B cell (primary cell): ENCODE measurements at regions not wholly inside any gene's neighbourhood (a gene's known extent, or its start where the extent isn't known, plus 50 kb on each side); places are given as distances from the start of the nearest gene placed in this dataset.
"Not testable (repeated sequence)": the region's sequence is repeated elsewhere in the genome, so short reads cannot be mapped to it uniquely, and the experiment has no call there.

Source experiments
- ATAC-seq: fragments of 200-7000 bp; cut with Tn5 transposase; one replicate; pipeline ENCODE4 v1.10.0; 2021; ENCODE audit warnings: low read depth, mild to moderate bottlenecking, moderate number of reproducible peaks, moderate library complexity
- CTCF ChIA-PET: fragments of 350-600 bp; sonication (Branson Sonifier 250); formaldehyde crosslinking; loops from one replicate; lab custom pipeline; 2021; ENCODE audit warnings: antibody characterized with exemption, inconsistent platforms; lab: Charles Lee
- POLR2A ChIA-PET: fragments of 350-600 bp; sonication (Branson Sonifier 250); formaldehyde crosslinking; loops from one replicate; lab custom pipeline; 2021; ENCODE audit warnings: antibody characterized with exemption; lab: Charles Lee
- DNase-seq: peaks from one replicate; pipeline ENCODE4 v3.0.0; 2013
- H2AFZ ChIP-seq: 2 replicates; pipeline ENCODE4 v1.6.1; 2012; ENCODE audit warnings: mild to moderate bottlenecking, low read depth, low read length; ENCODE audit not compliant: insufficient read depth, poor library complexity, severe bottlenecking
- H3K27ac ChIP-seq, 2 donors: 1 replicate in 1 of 2; 2 replicates in 1 of 2; pipeline ENCODE4 v1.5.1; 2012 to 2013; ENCODE audit warnings: low read length in 2 of 2, mild to moderate bottlenecking in 2 of 2, moderate library complexity in 1 of 2
- H3K27me3 ChIP-seq, 4 experiments: fragments of 200-600 bp in 1 of 4; sonication (generic) in 1 of 4; replicated peaks in 1 of 4; 1 replicate in 2 of 4; 2 replicates in 2 of 4; pipeline versions ENCODE4 v1.6.1 to v1.7.0; 2013 to 2016; ENCODE audit warnings: low read length in 3 of 4, mild to moderate bottlenecking in 2 of 4, mixed read lengths in 1 of 4, moderate library complexity in 1 of 4; ENCODE audit not compliant: insufficient read depth in 4 of 4, control insufficient read depth in 3 of 4; ENCODE audit errors: control extremely low read depth in 1 of 4
- H3K36me3 ChIP-seq, 2 experiments: replicated peaks in 1 of 2; 1 replicate in 1 of 2; 2 replicates in 1 of 2; pipeline versions ENCODE4 v1.6.1 to v1.7.1; 2013; ENCODE audit warnings: low read length in 1 of 2; ENCODE audit not compliant: insufficient read depth in 2 of 2, control insufficient read depth in 1 of 2; ENCODE audit errors: control extremely low read depth in 1 of 2, extremely low read depth in 1 of 2
- H3K4me1 ChIP-seq, 2 donors: fragments of 200-600 bp in 1 of 2; sonication (generic) in 1 of 2; 1 replicate in 1 of 2; 2 replicates in 1 of 2; pipeline versions ENCODE4 v1.5.1 to v1.6.1; 2013 to 2017; ENCODE audit warnings: low read length in 2 of 2; ENCODE audit not compliant: control insufficient read depth in 2 of 2, insufficient read depth in 2 of 2
- H3K4me2 ChIP-seq: replicated peaks from 2 replicates; pipeline ENCODE3; 2012; ENCODE audit warnings: mild to moderate bottlenecking, low read depth, low read length; ENCODE audit not compliant: poor library complexity, severe bottlenecking
- H3K4me3 ChIP-seq, 5 experiments: fragments of 200-600 bp in 1 of 5; sonication (generic) in 1 of 5; 1 replicate in 3 of 5; 2 replicates in 2 of 5; pipeline versions ENCODE4 v1.5.1 to v1.7.0; 2011 to 2016; ENCODE audit warnings: low read length in 4 of 5, mild to moderate bottlenecking in 4 of 5, low read depth in 2 of 5, control low read depth in 1 of 5, moderate library complexity in 1 of 5; ENCODE audit not compliant: insufficient read depth in 1 of 5; ENCODE audit errors: control extremely low read depth in 1 of 5, extremely low read depth in 1 of 5
- H3K79me2 ChIP-seq: fragments of 200-600 bp; sonication (generic); one replicate; pipeline ENCODE4 v1.6.0; 2016; ENCODE audit warnings: low read length; ENCODE audit not compliant: control insufficient read depth, insufficient read depth
- H3K9ac ChIP-seq: fragments of 200-600 bp; sonication (generic); 2 replicates; pipeline ENCODE4 v1.6.1; 2017; ENCODE audit warnings: mild to moderate bottlenecking, low read length, moderate library complexity
- H3K9me3 ChIP-seq, 3 donors: one replicate each; pipeline versions ENCODE4 v1.6.1 to v1.7.1; 2013; ENCODE audit warnings: low read length in 2 of 3; ENCODE audit not compliant: control insufficient read depth in 2 of 3, insufficient read depth in 1 of 3; ENCODE audit errors: control extremely low read depth in 1 of 3
- H4K20me1 ChIP-seq: 2 replicates; pipeline ENCODE4 v1.6.0; 2012; ENCODE audit warnings: mild to moderate bottlenecking, low read length; ENCODE audit not compliant: insufficient read depth, control insufficient read depth, poor library complexity, severe bottlenecking
- H3K27ac Mint-ChIP-seq: one replicate; pipeline ENCODE4 v1.8.0; 2021; ENCODE audit warnings: mixed read lengths
- H3K27me3 Mint-ChIP-seq: one replicate; pipeline ENCODE4 v1.8.0; 2021; ENCODE audit warnings: mixed read lengths
- H3K4me1 Mint-ChIP-seq: one replicate; pipeline ENCODE4 v1.8.0; 2021; ENCODE audit warnings: mixed read lengths
- H3K4me3 Mint-ChIP-seq: one replicate; pipeline ENCODE4 v1.8.0; 2021; ENCODE audit warnings: mixed read lengths
- H3K9me3 Mint-ChIP-seq: one replicate; pipeline ENCODE4 v1.8.0; 2022; ENCODE audit warnings: mixed read lengths; ENCODE audit not compliant: insufficient read depth
- EZH2 ChIP-seq: IDR thresholded peaks from 2 replicates; pipeline ENCODE4 v1.6.1; 2012; ENCODE audit warnings: borderline replicate concordance, low read depth, mild to moderate bottlenecking, moderate library complexity, low read length; ENCODE audit not compliant: insufficient read depth, poor library complexity, severe bottlenecking
- WGBS: methylation state at CpG from one replicate; pipeline ENCODE4 v1.1.5; 2013; ENCODE audit warnings: missing lambda C conversion rate; ENCODE audit not compliant: insufficient coverage; 5-methylcytosine and 5-hydroxymethylcytosine counted together
- intact Hi-C: fragments of 100-400 bp; cut with micrococcal nuclease; formaldehyde crosslinking; loops from one replicate; pipeline ENCODE4 v1.10.0; 2022
- TF ChIP-seq, protein P1 (sequence below): fragments of 200-600 bp; IDR thresholded peaks from one replicate; pipeline ENCODE4 v1.8.0; 2022; ENCODE audit warnings: antibody characterized with exemption, mild to moderate bottlenecking

DNA sequence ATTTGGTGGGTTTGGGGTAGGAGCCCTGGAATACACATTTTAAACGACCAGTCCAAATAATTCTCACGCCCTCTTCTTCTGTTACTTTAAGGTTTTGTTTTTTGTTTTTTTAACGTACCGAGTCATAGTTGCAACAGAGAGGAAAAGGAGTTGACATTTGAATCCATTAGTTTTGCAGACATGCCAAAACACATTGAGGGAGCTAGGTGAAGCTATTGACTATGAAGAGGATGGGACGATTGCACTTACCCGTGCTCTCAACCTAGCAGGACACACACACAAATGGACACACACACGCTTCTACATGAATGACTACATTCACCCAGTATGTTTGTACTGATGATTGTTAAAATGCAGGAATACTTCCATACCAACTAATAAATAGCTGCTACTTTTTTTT, 54.3 kb upstream of the CIT start:
- CTCF ChIA-PET, result interaction anchor here (0.6 to 0.7 kb wide), 3 partner anchors 10 to 61 kb away, joined by 3 to 4 read pairs (median 3); no protein-coding TSS in a partner anchor
- Histone ChIP-seq H3K27ac (no peak overlapping the region), H3K79me2 (no peaks in the 10 kb centered on the region), H3K4me2 (no peak overlapping the region), H3K4me3 (no peak overlapping the region), H3K4me1 (no peaks in the 10 kb centered on the region), H3K27me3 (no peaks in the 10 kb centered on the region), H2AFZ (no peak overlapping the region), H3K9ac (no peak overlapping the region), H4K20me1 (no peaks in the 10 kb centered on the region), H3K36me3 (no peaks in the 10 kb centered on the region), H3K9me3 (no peaks in the 10 kb centered on the region)
- POLR2A ChIA-PET, result no interaction called here
- Mint-ChIP-seq H3K4me1 (no peaks in the 10 kb centered on the region), H3K27me3 (peaks cover 12% of the 10 kb centered on the region), H3K9me3 (no peaks in the 10 kb centered on the region), H3K27ac (no peak overlapping the region), H3K4me3 (no peak overlapping the region)
- no peak for DNase-seq
- TF ChIP-seq, protein P1, sequence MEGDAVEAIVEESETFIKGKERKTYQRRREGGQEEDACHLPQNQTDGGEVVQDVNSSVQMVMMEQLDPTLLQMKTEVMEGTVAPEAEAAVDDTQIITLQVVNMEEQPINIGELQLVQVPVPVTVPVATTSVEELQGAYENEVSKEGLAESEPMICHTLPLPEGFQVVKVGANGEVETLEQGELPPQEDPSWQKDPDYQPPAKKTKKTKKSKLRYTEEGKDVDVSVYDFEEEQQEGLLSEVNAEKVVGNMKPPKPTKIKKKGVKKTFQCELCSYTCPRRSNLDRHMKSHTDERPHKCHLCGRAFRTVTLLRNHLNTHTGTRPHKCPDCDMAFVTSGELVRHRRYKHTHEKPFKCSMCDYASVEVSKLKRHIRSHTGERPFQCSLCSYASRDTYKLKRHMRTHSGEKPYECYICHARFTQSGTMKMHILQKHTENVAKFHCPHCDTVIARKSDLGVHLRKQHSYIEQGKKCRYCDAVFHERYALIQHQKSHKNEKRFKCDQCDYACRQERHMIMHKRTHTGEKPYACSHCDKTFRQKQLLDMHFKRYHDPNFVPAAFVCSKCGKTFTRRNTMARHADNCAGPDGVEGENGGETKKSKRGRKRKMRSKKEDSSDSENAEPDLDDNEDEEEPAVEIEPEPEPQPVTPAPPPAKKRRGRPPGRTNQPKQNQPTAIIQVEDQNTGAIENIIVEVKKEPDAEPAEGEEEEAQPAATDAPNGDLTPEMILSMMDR, result no peak
- no peak for TF ChIP-seq EZH2
- WGBS, result 20% methylated on average over 1 of the region's 7 CpGs
- ATAC-seq, result no peak
- intact Hi-C loops, result no loop called here

DNA sequence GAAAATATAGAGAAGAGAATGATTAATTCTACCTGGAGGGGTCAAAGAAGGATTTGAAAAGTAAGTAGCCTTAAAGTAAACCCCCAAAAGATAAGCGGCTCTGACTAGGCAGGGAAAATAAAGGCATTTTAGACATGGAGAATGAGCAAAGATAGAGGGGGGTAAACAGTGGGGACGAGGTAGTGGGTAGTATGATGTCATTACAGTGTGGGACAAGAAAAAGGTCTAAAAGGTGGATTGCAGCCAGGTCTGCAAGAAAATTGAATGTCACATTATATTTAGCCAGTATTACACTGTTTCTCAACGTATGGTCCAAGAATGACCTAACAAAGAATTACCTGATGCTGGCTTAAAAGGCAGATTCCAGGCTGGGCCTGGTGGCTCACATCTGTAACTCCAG, 55.8 kb upstream of the CIT start:
- WGBS, result 77% methylated on average over 3 of the region's 3 CpGs
- no peak overlapping the region for H3K4me3 ChIP-seq
- Mint-ChIP-seq H3K4me3 (no peak overlapping the region), H3K27ac (no peak overlapping the region), H3K4me1 (no peaks in the 10 kb centered on the region), H3K9me3 (no peaks in the 10 kb centered on the region), H3K27me3 (peaks cover 12% of the 10 kb centered on the region)
- ChIA-PET CTCF (no interaction called here), POLR2A (no interaction called here)
- no peak for TF ChIP-seq EZH2
- TF ChIP-seq, protein P1, result no peak
- DNase-seq (no peak), ATAC-seq (no peak)
- H3K27ac ChIP-seq, result no peak overlapping the region
- H3K9ac ChIP-seq, result no peak overlapping the region
- no peaks in the 10 kb centered on the region for H3K79me2 ChIP-seq
- intact Hi-C loops, result no loop called here
- H4K20me1 ChIP-seq, result no peaks in the 10 kb centered on the region
- H3K9me3 ChIP-seq, result no peaks in the 10 kb centered on the region
- H3K4me1 ChIP-seq, result no peaks in the 10 kb centered on the region
- no peak overlapping the region for H3K4me2 ChIP-seq
- H3K36me3 ChIP-seq, result no peaks in the 10 kb centered on the region
- no peak overlapping the region for H2AFZ ChIP-seq
- no peaks in the 10 kb centered on the region for H3K27me3 ChIP-seq

DNA sequence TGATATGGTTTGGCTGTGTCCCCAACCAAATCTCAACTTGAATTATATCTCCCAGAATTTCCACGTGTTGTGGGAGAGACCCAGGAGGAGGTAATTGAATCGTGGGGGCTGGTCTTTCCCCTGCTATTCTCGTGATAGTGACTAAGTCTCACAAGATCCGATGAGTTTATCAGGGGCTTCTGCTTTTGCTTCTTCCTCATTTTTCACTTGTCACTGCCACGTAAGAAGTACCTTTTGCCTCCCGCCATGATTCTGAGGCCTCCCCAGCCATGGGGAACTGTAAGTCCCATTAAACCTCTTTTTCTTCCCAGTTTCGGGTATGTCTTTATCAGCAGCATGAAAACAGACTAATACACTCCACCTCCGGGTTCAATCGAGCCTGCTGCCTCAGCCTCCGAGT, 54.3 kb upstream of the BICDL1 start:
- H3K27ac Mint-ChIP-seq, H3K36me3 ChIP-seq, CTCF ChIA-PET, H3K9ac ChIP-seq, POLR2A ChIA-PET, H3K4me1 Mint-ChIP-seq, H3K4me1 ChIP-seq, ATAC-seq, H3K27me3 ChIP-seq, H3K9me3 Mint-ChIP-seq, DNase-seq, H3K27ac ChIP-seq, H3K4me3 Mint-ChIP-seq, H4K20me1 ChIP-seq, intact Hi-C loops, H3K79me2 ChIP-seq, H3K9me3 ChIP-seq, H2AFZ ChIP-seq, H3K4me2 ChIP-seq, H3K4me3 ChIP-seq: not testable (repeated sequence)
- H3K27me3 Mint-ChIP-seq, result peaks cover 12% of the 10 kb centered on the region
- WGBS, result 67% methylated on average over 6 of the region's 10 CpGs
